Fibroblast of lung (primary cell): ENCODE measurements at regions not wholly inside any gene's neighbourhood (a gene's known extent, or its start where the extent isn't known, plus 50 kb on each side); places are given as distances from the start of the nearest gene placed in this dataset.

ENCODE experiments used
- CTCF ChIP-seq, 2 donors: IDR thresholded peaks in 1 of 2; conservative IDR thresholded peaks in 1 of 2; 1 replicate in 1 of 2; 2 replicates in 1 of 2; pipeline ENCODE4 v1.5.1; 2011 to 2012; ENCODE audit warnings: low read length in 2 of 2, control low read depth in 1 of 2, inconsistent platforms in 1 of 2, low read depth in 1 of 2, mild to moderate bottlenecking in 1 of 2
- EZH2 ChIP-seq: IDR thresholded peaks from 2 replicates; pipeline ENCODE4 v1.5.1; 2012; ENCODE audit warnings: low read length, control low read depth, mild to moderate bottlenecking; ENCODE audit errors: missing control alignments

- TF ChIP-seq CTCF (conservative IDR thresholded peaks at IDR 0.05 in 1 of 2, IDR thresholded peaks at IDR 0.05 in 1 of 2; ENCODE audit: low read depth in 1 of 2, low read length in 2 of 2) (peak; percentile 24 to 58), EZH2 (no peak)
Observed at GRCh38 chr12:18861287-18861858, 123.5 kb downstream of the CAPZA3 start.
